GM12878 (cell line): ENCODE measurements at regions not wholly inside any gene's neighbourhood (a gene's known extent, or its start where the extent isn't known, plus 50 kb on each side); places are given as distances from the start of the nearest gene placed in this dataset.

Experiments
- ATAC-seq: fragments of 200-7000 bp; cut with Tn5 transposase; 3 replicates; pipeline ENCODE4 v1.9.1; 2020; ENCODE audit warnings: mild to moderate bottlenecking, moderate library complexity
- BruUV-seq: library from RNA; stranded (reverse); fragments of 400-500 nt; replicated peaks from 2 replicates; lab custom pipeline; 2021; lab: Mats Ljungman, UMichigan
- CTCF ChIA-PET: fragments of 300-600 bp; sonication (Branson Sonifier 250); formaldehyde crosslinking; extraction: SDS; loops from one replicate; lab custom pipeline; 2021; ENCODE audit warnings: inconsistent platforms; lab: Yijun Ruan, JAX
- POLR2A ChIA-PET: fragments of 350-600 bp; formaldehyde crosslinking; extraction: SDS; loops from one replicate; lab custom pipeline; 2021; ENCODE audit warnings: inconsistent platforms; lab: Charles Lee
- RAD21 ChIA-PET: fragments of 300-600 bp; sonication (Branson Sonifier 250); formaldehyde crosslinking; loops from one replicate; lab custom pipeline; 2023; ENCODE audit warnings: antibody characterized with exemption; ENCODE audit not compliant: unreplicated experiment; lab: Charles Lee
- SMC1A ChIA-PET: fragments of 300-600 bp; sonication (Branson Sonifier 250); formaldehyde crosslinking; loops from one replicate; lab custom pipeline; 2023; ENCODE audit not compliant: unreplicated experiment, uncharacterized antibody; lab: Charles Lee
- DNase-seq: peaks from one replicate; pipeline ENCODE4 v3.0.0-alpha.2; 2011; ENCODE audit warnings: low read depth, low spot score
- FAIRE-seq: peaks from 3 replicates; lab custom pipeline; 2011; peaks lifted over from hg19 to GRCh38; lab: Jason Lieb, UNC
- H2AFZ ChIP-seq: 2 replicates; pipeline ENCODE4 v1.6.0; 2011; ENCODE audit warnings: low read depth, low read length, control low read depth; ENCODE audit not compliant: control insufficient read depth
- H3K27ac ChIP-seq: 2 replicates; pipeline ENCODE4 v1.5.1; 2011; ENCODE audit warnings: control low read depth; ENCODE audit not compliant: control insufficient read depth, insufficient read depth
- H3K27me3 ChIP-seq, 2 experiments: replicated peaks in 1 of 2; 2 replicates each; pipeline versions ENCODE4 v1.6.0 to v1.6.1; 2011; ENCODE audit warnings: low read length in 1 of 2; ENCODE audit not compliant: control insufficient read depth in 2 of 2, insufficient read depth in 2 of 2
- H3K36me3 ChIP-seq, 2 experiments: 2 replicates each; pipeline ENCODE4 v1.5.1; 2011; ENCODE audit warnings: low read length in 1 of 2; ENCODE audit not compliant: control insufficient read depth in 2 of 2, insufficient read depth in 2 of 2
- H3K4me1 ChIP-seq: 2 replicates; pipeline ENCODE4 v1.6.1; 2011; ENCODE audit warnings: mild to moderate bottlenecking, low read length, moderate library complexity, mixed read lengths; ENCODE audit not compliant: control insufficient read depth, insufficient read depth
- H3K4me2 ChIP-seq: 2 replicates; pipeline ENCODE4 v1.6.0; 2011; ENCODE audit warnings: control low read depth; ENCODE audit not compliant: control insufficient read depth, insufficient read depth
- H3K4me3 ChIP-seq: fragments of 200-600 bp; sonication (generic); 2 replicates; pipeline ENCODE4 v1.5.1; 2016
- H3K79me2 ChIP-seq: 2 replicates; pipeline ENCODE4 v1.6.0; 2011; ENCODE audit warnings: low read length; ENCODE audit not compliant: control insufficient read depth, insufficient read depth
- H3K9ac ChIP-seq: 2 replicates; pipeline ENCODE4 v1.8.0; 2011; ENCODE audit warnings: low read length, control low read depth, mixed read lengths; ENCODE audit not compliant: control insufficient read depth, insufficient read depth
- H3K9me3 ChIP-seq: replicated peaks from 3 replicates; pipeline ENCODE4 v1.5.1; 2011; ENCODE audit warnings: mild to moderate bottlenecking, low read length; ENCODE audit not compliant: control insufficient read depth, insufficient read depth
- H4K20me1 ChIP-seq: 2 replicates; pipeline ENCODE4 v1.6.0; 2011; ENCODE audit not compliant: control insufficient read depth, insufficient read depth
- BCL11A ChIP-seq: IDR thresholded peaks from 2 replicates; pipeline ENCODE4 v1.6.1; 2011; ENCODE audit warnings: low read depth, low read length
- CEBPB ChIP-seq, 2 experiments: fragments of 150-350 bp in 1 of 2; IDR thresholded peaks; 2 replicates each; pipeline ENCODE4 v1.6.1; 2012 to 2014; ENCODE audit warnings: low read depth in 2 of 2, low read length in 2 of 2, borderline replicate concordance in 1 of 2, inconsistent platforms in 1 of 2
- CHD2 ChIP-seq: IDR thresholded peaks from 2 replicates; pipeline ENCODE4 v1.6.1; 2011; ENCODE audit warnings: low read depth, low read length, improper control_type of control experiment, borderline replicate concordance
- E2F8 ChIP-seq: fragments of 450-650 bp; IDR thresholded peaks from 2 replicates; pipeline ENCODE4 v1.6.1; 2018; ENCODE audit warnings: mild to moderate bottlenecking, low read depth, moderate library complexity; ENCODE audit not compliant: partially characterized antibody
- FOXM1 ChIP-seq: IDR thresholded peaks from 2 replicates; pipeline ENCODE4 v1.6.1; 2012; ENCODE audit warnings: low read depth, mild to moderate bottlenecking, inconsistent platforms, low read length, moderate library complexity
- IKZF2 ChIP-seq, 2 experiments: fragments of 450-650 bp; IDR thresholded peaks; 2 replicates each; pipeline ENCODE4 v1.6.1; 2017; ENCODE audit warnings: mild to moderate bottlenecking in 2 of 2, moderate library complexity in 2 of 2
- KLF5 ChIP-seq: fragments of 450-650 bp; IDR thresholded peaks from 2 replicates; pipeline ENCODE4 v1.6.1; 2014; ENCODE audit warnings: mild to moderate bottlenecking; ENCODE audit not compliant: partially characterized antibody
- MLLT1 ChIP-seq: fragments of 450-650 bp; IDR thresholded peaks from 2 replicates; pipeline ENCODE4 v1.6.1; 2016; ENCODE audit warnings: mild to moderate bottlenecking
- SIX5 ChIP-seq: IDR thresholded peaks from 2 replicates; pipeline ENCODE4 v1.6.1; 2011; ENCODE audit warnings: mild to moderate bottlenecking, low read depth, low read length, moderate library complexity; ENCODE audit not compliant: severe bottlenecking
- SP1 ChIP-seq: IDR thresholded peaks from one replicate; pipeline ENCODE4 v1.6.1; 2011; ENCODE audit warnings: low read depth, low read length
- SREBF1 ChIP-seq: IDR thresholded peaks from 2 replicates; pipeline ENCODE4 v1.6.1; 2012; ENCODE audit warnings: mild to moderate bottlenecking, low read length
- TBL1XR1 ChIP-seq: IDR thresholded peaks from 2 replicates; pipeline ENCODE4 v1.6.1; 2012; ENCODE audit warnings: low read depth, low read length, improper control_type of control experiment
- ZNF207 ChIP-seq: fragments of 450-650 bp; IDR thresholded peaks from 2 replicates; pipeline ENCODE4 v1.6.1; 2014; ENCODE audit warnings: antibody characterized with exemption, mild to moderate bottlenecking, borderline replicate concordance
- WGBS: methylation state at CpG from one replicate; pipeline ENCODE4 v1.1.6; 2016; ENCODE audit warnings: low lambda C conversion rate; ENCODE audit not compliant: insufficient replicate concordance, insufficient coverage; ENCODE audit errors: missing lambda C conversion rate; 5-methylcytosine and 5-hydroxymethylcytosine counted together
- in situ Hi-C: fragments of 300-500 bp; cut with MboI; formaldehyde crosslinking; loops from 9 replicates; pipeline ENCODE4 v1.14.3; 2018; ENCODE audit warnings: mixed read lengths
- intact Hi-C: fragments of 100-400 bp; cut with micrococcal nuclease; formaldehyde crosslinking; loops from one replicate; pipeline ENCODE4 v1.14.2; 2022; ENCODE audit not compliant: unreplicated experiment

GRCh38 chr14:42545636-42546035 is 939.0 kb downstream of the LRFN5 start:
- no peaks in the 10 kb centered on the region for H3K79me2 ChIP-seq
- POLR2A ChIA-PET = no interaction called here
- intact Hi-C loops (no loop called here), in situ Hi-C loops (no loop called here)
- no peak overlapping the region for H2AFZ ChIP-seq
- no TSS peak for BruUV-seq
- H3K27ac ChIP-seq = no peak overlapping the region
- CTCF ChIA-PET = interaction anchor here (1.3 to 1.7 kb wide), 3 partner anchors 8 to 620 kb away, joined by 3 to 6 read pairs (median 3); no protein-coding TSS in a partner anchor
- RAD21 ChIA-PET = interaction anchor here (0.5 to 0.9 kb wide), 2 partner anchors 41 to 895 kb away, joined by 3 read pairs; no protein-coding TSS in a partner anchor
- FAIRE-seq (no peak), ATAC-seq (no peak), DNase-seq (no peak)
- no peak overlapping the region for H3K4me2 ChIP-seq
- no peak overlapping the region for H3K4me3 ChIP-seq
- no peaks in the 10 kb centered on the region for H4K20me1 ChIP-seq
- SMC1A ChIA-PET = interaction anchor here (0.9 to 1.6 kb wide), 5 partner anchors 8 to 322 kb away, joined by 3 to 6 read pairs (median 4); no protein-coding TSS in a partner anchor
- TF ChIP-seq IKZF2 (IDR thresholded peaks at IDR 0.05) (no peak), KLF5 (no peak), FOXM1 (no peak), TBL1XR1 (no peak), SP1 (no peak), BCL11A (no peak), SREBF1 (no peak), MLLT1 (no peak), SIX5 (no peak), CEBPB (IDR thresholded peaks at IDR 0.05; ENCODE audit: borderline replicate concordance in 1 of 2, low read depth in 2 of 2, low read length in 2 of 2) (no peak), E2F8 (no peak), ZNF207 (no peak), CHD2 (no peak)
- H3K36me3 ChIP-seq = no peaks in the 10 kb centered on the region
- H3K27me3 ChIP-seq = no peaks in the 10 kb centered on the region
- 0% methylated on average over 2 of the region's 2 CpGs for WGBS
- H3K9me3 ChIP-seq = no peaks in the 10 kb centered on the region
- H3K4me1 ChIP-seq = no peaks in the 10 kb centered on the region
- H3K9ac ChIP-seq = no peak overlapping the region
